ENCODE measurements at regions not wholly inside any gene's neighbourhood (a gene's known extent, or its start where the extent isn't known, plus 50 kb on each side); places are given as distances from the start of the nearest gene placed in this dataset.

- DNase-seq (no peak), ATAC-seq (ENCODE audit: insufficient read depth, low FRiP score) (no peak)
- Histone ChIP-seq H3K27me3 (ENCODE audit: control insufficient read depth in 3 of 3, insufficient read depth in 3 of 3, low read length in 2 of 3) (no peaks in the 10 kb centered on the region), H3K36me3 (ENCODE audit: control insufficient read depth in 4 of 4, insufficient read depth in 4 of 4, low read length in 4 of 4) (no peaks in the 10 kb centered on the region), H3K4me1 (ENCODE audit: control insufficient read depth in 5 of 5, insufficient read depth in 5 of 5, low read length in 5 of 5) (no peaks in the 10 kb centered on the region), H3K4me3 (no peak overlapping the region), H3K9ac (ENCODE audit: insufficient read depth in 1 of 2, low read length in 2 of 2) (no peak overlapping the region), H3K27ac (ENCODE audit: low read depth in 1 of 2, low read length in 1 of 2) (no peak overlapping the region), H3K9me3 (ENCODE audit: control insufficient read depth in 4 of 4, insufficient read depth in 3 of 4, low read length in 3 of 4) (no peaks in the 10 kb centered on the region)
- no peak for TF ChIP-seq CTCF (IDR thresholded peaks at IDR 0.05; ENCODE audit: control extremely low read depth, extremely low read depth)
- 85 to 87% methylated on average over 2 of the region's 2 CpGs for WGBS, 2 donors
These were observed 544.1 kb downstream of the EPHA5 start for GRCh38 chr4:65126200-65126599.

GRCh38 chr4:65120287-65120686 is 550.0 kb downstream of the EPHA5 start:
- H3K4me1 ChIP-seq (ENCODE audit: control insufficient read depth in 5 of 5, insufficient read depth in 5 of 5, low read length in 5 of 5), result no peaks in the 10 kb centered on the region
- no peak overlapping the region for H3K4me3 ChIP-seq
- no peak for DNase-seq
- no peak for ATAC-seq (ENCODE audit: insufficient read depth, low FRiP score)
- H3K9me3 ChIP-seq (ENCODE audit: control insufficient read depth in 4 of 4, insufficient read depth in 3 of 4, low read length in 3 of 4), result no peaks in the 10 kb centered on the region
- H3K27ac ChIP-seq (ENCODE audit: low read depth in 1 of 2, low read length in 1 of 2), result no peak overlapping the region
- no peak overlapping the region for H3K9ac ChIP-seq (ENCODE audit: insufficient read depth in 1 of 2, low read length in 2 of 2)
- no peaks in the 10 kb centered on the region for H3K36me3 ChIP-seq (ENCODE audit: control insufficient read depth in 4 of 4, insufficient read depth in 4 of 4, low read length in 4 of 4)
- 28 to 33% methylated on average over 1 of the region's 1 CpG for WGBS, 2 donors
- H3K27me3 ChIP-seq (ENCODE audit: control insufficient read depth in 3 of 3, insufficient read depth in 3 of 3, low read length in 2 of 3), result no peaks in the 10 kb centered on the region
- no peak for TF ChIP-seq CTCF (IDR thresholded peaks at IDR 0.05; ENCODE audit: control extremely low read depth, extremely low read depth)

- Histone ChIP-seq H3K4me3 (no peak overlapping the region), H3K27ac (ENCODE audit: low read depth in 1 of 2, low read length in 1 of 2) (no peak overlapping the region), H3K27me3 (ENCODE audit: control insufficient read depth in 3 of 3, insufficient read depth in 3 of 3, low read length in 2 of 3) (no peaks in the 10 kb centered on the region), H3K9ac (ENCODE audit: insufficient read depth in 1 of 2, low read length in 2 of 2) (no peak overlapping the region), H3K4me1 (ENCODE audit: control insufficient read depth in 5 of 5, insufficient read depth in 5 of 5, low read length in 5 of 5) (no peaks in the 10 kb centered on the region), H3K9me3 (ENCODE audit: control insufficient read depth in 4 of 4, insufficient read depth in 3 of 4, low read length in 3 of 4) (peaks cover 0 to 3% (median 0%) of the 10 kb centered on the region in 4 donors), H3K36me3 (ENCODE audit: control insufficient read depth in 4 of 4, insufficient read depth in 4 of 4, low read length in 4 of 4) (no peaks in the 10 kb centered on the region)
- no peak for ATAC-seq (ENCODE audit: insufficient read depth, low FRiP score)
- TF ChIP-seq CTCF (IDR thresholded peaks at IDR 0.05; ENCODE audit: control extremely low read depth, extremely low read depth), result no peak
- DNase-seq, result no peak
- 88 to 95% methylated on average over 2 of the region's 2 CpGs for WGBS, 2 donors
These were observed 567.9 kb downstream of the EPHA5 start for GRCh38 chr4:65102419-65102818.

- Histone ChIP-seq H3K4me3 (no peak overlapping the region), H3K9ac (ENCODE audit: insufficient read depth in 1 of 2, low read length in 2 of 2) (no peak overlapping the region), H3K27ac (ENCODE audit: low read depth in 1 of 2, low read length in 1 of 2) (no peak overlapping the region), H3K4me1 (ENCODE audit: control insufficient read depth in 5 of 5, insufficient read depth in 5 of 5, low read length in 5 of 5) (no peaks in the 10 kb centered on the region), H3K36me3 (ENCODE audit: control insufficient read depth in 4 of 4, insufficient read depth in 4 of 4, low read length in 4 of 4) (no peaks in the 10 kb centered on the region), H3K27me3 (ENCODE audit: control insufficient read depth in 3 of 3, insufficient read depth in 3 of 3, low read length in 2 of 3) (no peaks in the 10 kb centered on the region), H3K9me3 (ENCODE audit: control insufficient read depth in 4 of 4, insufficient read depth in 3 of 4, low read length in 3 of 4) (no peaks in the 10 kb centered on the region)
- 45 to 67% methylated on average over 1 of the region's 1 CpG for WGBS, 2 donors
- DNase-seq (no peak), ATAC-seq (ENCODE audit: insufficient read depth, low FRiP score) (no peak)
- TF ChIP-seq CTCF (IDR thresholded peaks at IDR 0.05; ENCODE audit: control extremely low read depth, extremely low read depth), result no peak
These were observed 573.7 kb downstream of the EPHA5 start for GRCh38 chr4:65096630-65097029.
